ENCODE measurements at regions not wholly inside any gene's neighbourhood (a gene's known extent, or its start where the extent isn't known, plus 50 kb on each side); places are given as distances from the start of the nearest gene placed in this dataset.

DNA sequence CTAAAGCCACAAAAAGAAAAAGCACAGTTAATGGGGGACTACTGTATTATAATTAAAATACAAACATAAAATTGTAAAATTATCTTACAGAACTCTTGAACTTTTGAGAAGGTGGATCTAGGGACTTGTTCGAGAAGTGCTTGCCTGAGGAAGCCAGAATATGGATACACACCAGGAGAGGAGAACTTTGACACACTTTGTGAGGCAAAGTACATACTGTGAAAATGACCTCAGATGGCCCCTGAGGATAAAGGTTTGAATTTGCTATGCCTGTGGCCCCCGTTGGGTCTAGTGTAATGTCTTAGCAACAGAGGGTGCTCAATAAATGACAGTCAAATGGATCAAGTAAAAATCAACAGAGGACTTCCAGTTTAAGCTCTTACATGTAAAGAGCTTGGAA is 148.2 kb upstream of the CYP1B1 start:
- Mint-ChIP-seq H3K9me3 (ENCODE audit: low read depth, unreplicated experiment) (peaks cover 2% of the 10 kb centered on the region), H3K4me3 (ENCODE audit: low read depth, unreplicated experiment) (no peak overlapping the region), H3K27me3 (ENCODE audit: unreplicated experiment) (no peaks in the 10 kb centered on the region), H3K36me3 (ENCODE audit: insufficient read depth, unreplicated experiment) (no peaks in the 10 kb centered on the region), H3K4me1 (ENCODE audit: low read depth, unreplicated experiment) (no peaks in the 10 kb centered on the region), H3K27ac (ENCODE audit: unreplicated experiment) (no peak overlapping the region)
- intact Hi-C loops (cut with micrococcal nuclease; ENCODE audit: unreplicated experiment) = no loop called here
- DNase-seq = no peak
- CTCF ChIA-PET = no interaction called here
- BruUV-seq (replicated peaks) = no TSS peak
- TF ChIP-seq, protein P1, sequence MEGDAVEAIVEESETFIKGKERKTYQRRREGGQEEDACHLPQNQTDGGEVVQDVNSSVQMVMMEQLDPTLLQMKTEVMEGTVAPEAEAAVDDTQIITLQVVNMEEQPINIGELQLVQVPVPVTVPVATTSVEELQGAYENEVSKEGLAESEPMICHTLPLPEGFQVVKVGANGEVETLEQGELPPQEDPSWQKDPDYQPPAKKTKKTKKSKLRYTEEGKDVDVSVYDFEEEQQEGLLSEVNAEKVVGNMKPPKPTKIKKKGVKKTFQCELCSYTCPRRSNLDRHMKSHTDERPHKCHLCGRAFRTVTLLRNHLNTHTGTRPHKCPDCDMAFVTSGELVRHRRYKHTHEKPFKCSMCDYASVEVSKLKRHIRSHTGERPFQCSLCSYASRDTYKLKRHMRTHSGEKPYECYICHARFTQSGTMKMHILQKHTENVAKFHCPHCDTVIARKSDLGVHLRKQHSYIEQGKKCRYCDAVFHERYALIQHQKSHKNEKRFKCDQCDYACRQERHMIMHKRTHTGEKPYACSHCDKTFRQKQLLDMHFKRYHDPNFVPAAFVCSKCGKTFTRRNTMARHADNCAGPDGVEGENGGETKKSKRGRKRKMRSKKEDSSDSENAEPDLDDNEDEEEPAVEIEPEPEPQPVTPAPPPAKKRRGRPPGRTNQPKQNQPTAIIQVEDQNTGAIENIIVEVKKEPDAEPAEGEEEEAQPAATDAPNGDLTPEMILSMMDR (IDR thresholded peaks at IDR 0.05; ENCODE audit: unreplicated experiment) = no peak

DNA sequence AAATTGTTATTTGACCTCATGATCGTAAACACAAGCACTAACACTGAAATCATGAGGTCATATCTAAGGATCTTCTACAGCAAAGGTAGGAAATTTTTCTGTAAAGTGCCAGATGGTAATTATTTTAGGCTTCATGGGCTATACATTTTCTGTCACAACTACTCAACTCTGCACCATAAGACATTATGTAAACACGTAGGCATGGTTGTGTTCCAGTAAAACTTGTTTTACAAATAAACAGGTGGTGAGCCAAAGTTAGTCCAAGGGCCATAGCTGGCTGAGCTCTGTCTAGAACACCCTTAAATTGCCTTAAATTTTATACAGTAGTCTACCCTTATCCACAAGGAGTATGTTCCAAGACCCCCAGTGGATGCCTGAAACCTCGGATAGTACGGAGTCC is 147.3 kb upstream of the CYP1B1 start:
- CTCF ChIA-PET = no interaction called here
- Mint-ChIP-seq H3K27me3 (ENCODE audit: unreplicated experiment) (no peaks in the 10 kb centered on the region), H3K4me1 (ENCODE audit: low read depth, unreplicated experiment) (no peaks in the 10 kb centered on the region), H3K9me3 (ENCODE audit: low read depth, unreplicated experiment) (no peaks in the 10 kb centered on the region), H3K27ac (ENCODE audit: unreplicated experiment) (no peak overlapping the region), H3K36me3 (ENCODE audit: insufficient read depth, unreplicated experiment) (no peaks in the 10 kb centered on the region), H3K4me3 (ENCODE audit: low read depth, unreplicated experiment) (no peak overlapping the region)
- intact Hi-C loops (cut with micrococcal nuclease; ENCODE audit: unreplicated experiment) = no loop called here
- DNase-seq = no peak
- no TSS peak for BruUV-seq (replicated peaks)
- TF ChIP-seq, protein P1 (IDR thresholded peaks at IDR 0.05; ENCODE audit: unreplicated experiment) = no peak

DNA sequence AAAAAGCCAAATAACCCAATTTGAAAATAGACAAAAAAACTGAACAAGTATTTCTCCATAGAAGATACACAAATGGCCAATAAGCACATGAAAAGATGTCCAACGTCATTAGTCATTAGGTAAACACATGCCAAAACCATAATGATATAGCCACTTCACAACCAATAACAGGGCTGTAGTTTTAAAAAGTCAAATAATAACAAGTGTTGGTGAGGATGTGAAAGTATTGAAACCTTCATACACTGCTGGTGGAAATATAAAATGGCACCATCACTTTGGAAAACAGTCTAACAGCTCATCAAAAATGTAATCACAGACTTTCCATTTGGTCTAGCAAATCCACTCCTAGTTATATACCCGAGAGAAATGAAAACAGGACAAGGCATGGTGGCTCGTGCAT is 144.2 kb upstream of the CYP1B1 start:
- Mint-ChIP-seq H3K27me3 (ENCODE audit: unreplicated experiment) (no peaks in the 10 kb centered on the region), H3K4me3 (ENCODE audit: low read depth, unreplicated experiment) (no peak overlapping the region), H3K9me3 (ENCODE audit: low read depth, unreplicated experiment) (no peaks in the 10 kb centered on the region), H3K4me1 (ENCODE audit: low read depth, unreplicated experiment) (no peaks in the 10 kb centered on the region), H3K36me3 (ENCODE audit: insufficient read depth, unreplicated experiment) (no peaks in the 10 kb centered on the region), H3K27ac (ENCODE audit: unreplicated experiment) (no peak overlapping the region)
- BruUV-seq (replicated peaks) = no TSS peak
- intact Hi-C loops (cut with micrococcal nuclease; ENCODE audit: unreplicated experiment) = no loop called here
- TF ChIP-seq, protein P1 (IDR thresholded peaks at IDR 0.05; ENCODE audit: unreplicated experiment) = no peak
- no peak for DNase-seq
- CTCF ChIA-PET = no interaction called here

DNA sequence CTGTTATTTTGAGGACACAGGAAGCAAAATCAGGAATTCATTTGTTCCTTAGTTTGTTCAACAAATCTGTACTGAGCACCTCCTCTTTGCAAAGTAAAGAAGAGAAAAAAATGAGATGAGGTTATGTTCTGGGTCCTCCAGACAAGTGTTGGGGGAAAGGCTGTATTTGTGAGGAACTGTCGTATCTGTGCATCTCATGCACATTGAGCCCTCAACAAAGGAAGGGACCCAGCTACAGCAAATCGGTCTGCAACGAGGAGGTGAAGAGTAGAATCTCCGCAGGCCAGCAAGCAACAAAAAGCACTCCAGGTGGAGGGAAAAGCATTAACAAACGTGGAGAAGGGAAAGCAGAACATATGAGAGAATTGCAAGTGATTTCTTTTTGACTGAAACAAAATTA is 143.0 kb upstream of the CYP1B1 start:
- Mint-ChIP-seq H3K27ac (ENCODE audit: unreplicated experiment) (no peak overlapping the region), H3K4me3 (ENCODE audit: low read depth, unreplicated experiment) (no peak overlapping the region), H3K9me3 (ENCODE audit: low read depth, unreplicated experiment) (no peaks in the 10 kb centered on the region), H3K27me3 (ENCODE audit: unreplicated experiment) (no peaks in the 10 kb centered on the region), H3K4me1 (ENCODE audit: low read depth, unreplicated experiment) (peaks cover 1% of the 10 kb centered on the region), H3K36me3 (ENCODE audit: insufficient read depth, unreplicated experiment) (no peaks in the 10 kb centered on the region)
- CTCF ChIA-PET = no interaction called here
- no peak for DNase-seq
- intact Hi-C loops (cut with micrococcal nuclease; ENCODE audit: unreplicated experiment) = no loop called here
- TF ChIP-seq, protein P1 (IDR thresholded peaks at IDR 0.05; ENCODE audit: unreplicated experiment) = no peak
- BruUV-seq (replicated peaks) = no TSS peak

DNA sequence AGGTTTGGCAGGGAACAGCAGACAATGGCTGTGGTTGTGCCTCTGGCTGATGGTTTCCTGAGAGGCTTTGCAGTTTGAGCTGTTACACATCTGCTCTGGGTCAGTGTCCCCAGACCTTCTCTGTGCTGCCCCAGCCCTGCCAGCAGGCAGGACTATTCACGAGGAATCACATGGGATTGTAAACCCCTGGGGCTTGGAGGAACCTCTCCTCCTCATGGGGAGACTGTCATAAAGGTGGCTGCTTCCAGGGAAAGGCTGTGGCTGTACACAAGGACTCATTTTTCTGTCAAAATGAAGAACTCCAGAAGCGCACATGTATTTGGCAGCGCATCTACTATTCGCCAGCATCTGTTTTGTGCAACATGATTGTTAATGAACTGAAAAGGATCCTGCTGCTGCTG is 142.6 kb upstream of the CYP1B1 start:
- no peak for DNase-seq
- TF ChIP-seq, protein P1 (IDR thresholded peaks at IDR 0.05; ENCODE audit: unreplicated experiment) = no peak
- H3K36me3 Mint-ChIP-seq (ENCODE audit: insufficient read depth, unreplicated experiment) = no peaks in the 10 kb centered on the region
- no peaks in the 10 kb centered on the region for H3K9me3 Mint-ChIP-seq (ENCODE audit: low read depth, unreplicated experiment)
- no TSS peak for BruUV-seq (replicated peaks)
- CTCF ChIA-PET = no interaction called here
- H3K4me1 Mint-ChIP-seq (ENCODE audit: low read depth, unreplicated experiment) = peaks cover 5% of the 10 kb centered on the region
- no peaks in the 10 kb centered on the region for H3K27me3 Mint-ChIP-seq (ENCODE audit: unreplicated experiment)
- intact Hi-C loops (cut with micrococcal nuclease; ENCODE audit: unreplicated experiment) = no loop called here
- no peak overlapping the region for H3K4me3 Mint-ChIP-seq (ENCODE audit: low read depth, unreplicated experiment)
- H3K27ac Mint-ChIP-seq (ENCODE audit: unreplicated experiment) = no peak overlapping the region

All from Calu3 (cell line).